Gastrocnemius medialis (tissue), 4 donors: ENCODE measurements at regions not wholly inside any gene's neighbourhood (a gene's known extent, or its start where the extent isn't known, plus 50 kb on each side); places are given as distances from the start of the nearest gene placed in this dataset.

Experiments
- ATAC-seq, 2 donors: fragments of 150-250 bp; one replicate each; pipeline ENCODE4 v1.9.1; 2016
- DNase-seq, 2 donors: peaks; one replicate each; pipeline ENCODE4 v3.0.0-alpha.2; 2019
- H3K27ac ChIP-seq, 4 donors: fragments of 200-600 bp; sonication (generic); 1 replicate in 1 of 4; 2 replicates in 3 of 4; pipeline ENCODE4 v1.5.1; 2016 to 2018; ENCODE audit warnings: mild to moderate bottlenecking in 2 of 4, moderate library complexity in 1 of 4
- H3K27me3 ChIP-seq, 3 donors: fragments of 200-600 bp; sonication (generic) in 2 of 3; 1 replicate in 1 of 3; 2 replicates in 2 of 3; pipeline versions ENCODE4 v1.5.1 to v1.6.0; 2016 to 2019; ENCODE audit warnings: mild to moderate bottlenecking in 1 of 3, moderate library complexity in 1 of 3
- H3K36me3 ChIP-seq, 2 donors: fragments of 200-600 bp; sonication (generic) in 1 of 2; one replicate each; pipeline ENCODE4 v1.5.1; 2017 to 2018
- H3K4me1 ChIP-seq, 2 donors: fragments of 200-600 bp; sonication (generic) in 1 of 2; one replicate each; pipeline ENCODE4 v1.5.1; 2016 to 2017; ENCODE audit warnings: mild to moderate bottlenecking in 2 of 2
- H3K4me3 ChIP-seq, 4 donors: fragments of 200-600 bp; sonication (generic) in 3 of 4; 1 replicate in 1 of 4; 2 replicates in 3 of 4; pipeline ENCODE4 v1.5.1; 2016 to 2019; ENCODE audit warnings: mild to moderate bottlenecking in 2 of 4
- H3K9me3 ChIP-seq, 3 donors: fragments of 200-600 bp; sonication (generic) in 2 of 3; 1 replicate in 1 of 3; 2 replicates in 2 of 3; pipeline ENCODE4 v1.5.1; 2016 to 2019
- POLR2A ChIP-seq, 2 donors: fragments of 450-650 bp; IDR thresholded peaks; one replicate each; pipeline ENCODE4 v1.6.1; 2017; ENCODE audit warnings: antibody characterized with exemption in 2 of 2, mild to moderate bottlenecking in 2 of 2, moderate library complexity in 2 of 2
- in situ Hi-C, 4 donors: fragments of 200-750 bp; cut with MboI; loops; one replicate each; pipeline versions ENCODE4 v1.15.0 to v1.8.0; 2017; ENCODE audit warnings: low sequenced_read_pairs in 4 of 4
- intact Hi-C: fragments of 100-400 bp; cut with DNase I; formaldehyde crosslinking; loops from one replicate; pipeline ENCODE4 v1.15.1; 2023; ENCODE audit warnings: low total_unique reads
- TF ChIP-seq, protein P1 (sequence below), 5 experiments: fragments of 450-650 bp in 3 of 5; fragments of 200-600 bp in 2 of 5; sonication (generic) in 2 of 5; IDR thresholded peaks in 4 of 5; conservative IDR thresholded peaks in 1 of 5; 1 replicate in 4 of 5; 2 replicates in 1 of 5; pipeline ENCODE4 v1.5.1; 2016 to 2019; ENCODE audit warnings: antibody characterized with exemption in 5 of 5, mild to moderate bottlenecking in 3 of 5, moderate library complexity in 3 of 5

DNA sequence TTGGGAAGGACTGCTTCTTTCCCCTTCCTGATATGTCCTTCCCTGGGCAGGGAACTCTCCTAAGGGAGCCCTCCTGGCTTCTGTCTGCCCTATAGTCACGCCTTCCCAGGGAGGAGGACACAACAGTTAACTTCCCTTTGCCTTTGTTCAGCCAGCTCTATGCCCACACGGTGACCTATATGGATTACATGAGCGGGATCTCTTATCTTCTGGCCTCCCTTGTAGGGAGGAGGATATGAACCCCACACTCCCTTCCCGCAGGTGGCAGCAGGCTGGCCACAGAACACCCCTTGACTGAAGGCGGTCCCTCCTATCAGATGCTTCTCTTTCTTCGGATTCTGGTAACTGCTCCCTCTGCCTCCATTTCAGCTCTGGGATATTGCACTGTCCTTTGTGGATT is 135.6 kb upstream of the MAX start:
- Histone ChIP-seq H3K9me3 (no peaks in the 10 kb centered on the region), H3K27me3 (no peaks in the 10 kb centered on the region), H3K4me3 (no peak overlapping the region), H3K4me1 (no peaks in the 10 kb centered on the region), H3K36me3 (no peaks in the 10 kb centered on the region), H3K27ac (no peak overlapping the region)
- DNase-seq (no peak), ATAC-seq (no peak)
- in situ Hi-C loops: no loop called here
- intact Hi-C loops: no loop called here
- TF ChIP-seq POLR2A (IDR thresholded peaks at IDR 0.05): no peak
- TF ChIP-seq, protein P1, sequence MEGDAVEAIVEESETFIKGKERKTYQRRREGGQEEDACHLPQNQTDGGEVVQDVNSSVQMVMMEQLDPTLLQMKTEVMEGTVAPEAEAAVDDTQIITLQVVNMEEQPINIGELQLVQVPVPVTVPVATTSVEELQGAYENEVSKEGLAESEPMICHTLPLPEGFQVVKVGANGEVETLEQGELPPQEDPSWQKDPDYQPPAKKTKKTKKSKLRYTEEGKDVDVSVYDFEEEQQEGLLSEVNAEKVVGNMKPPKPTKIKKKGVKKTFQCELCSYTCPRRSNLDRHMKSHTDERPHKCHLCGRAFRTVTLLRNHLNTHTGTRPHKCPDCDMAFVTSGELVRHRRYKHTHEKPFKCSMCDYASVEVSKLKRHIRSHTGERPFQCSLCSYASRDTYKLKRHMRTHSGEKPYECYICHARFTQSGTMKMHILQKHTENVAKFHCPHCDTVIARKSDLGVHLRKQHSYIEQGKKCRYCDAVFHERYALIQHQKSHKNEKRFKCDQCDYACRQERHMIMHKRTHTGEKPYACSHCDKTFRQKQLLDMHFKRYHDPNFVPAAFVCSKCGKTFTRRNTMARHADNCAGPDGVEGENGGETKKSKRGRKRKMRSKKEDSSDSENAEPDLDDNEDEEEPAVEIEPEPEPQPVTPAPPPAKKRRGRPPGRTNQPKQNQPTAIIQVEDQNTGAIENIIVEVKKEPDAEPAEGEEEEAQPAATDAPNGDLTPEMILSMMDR (IDR thresholded peaks at IDR 0.05 in 4 of 5, conservative IDR thresholded peaks at IDR 0.05 in 1 of 5): no peak

DNA sequence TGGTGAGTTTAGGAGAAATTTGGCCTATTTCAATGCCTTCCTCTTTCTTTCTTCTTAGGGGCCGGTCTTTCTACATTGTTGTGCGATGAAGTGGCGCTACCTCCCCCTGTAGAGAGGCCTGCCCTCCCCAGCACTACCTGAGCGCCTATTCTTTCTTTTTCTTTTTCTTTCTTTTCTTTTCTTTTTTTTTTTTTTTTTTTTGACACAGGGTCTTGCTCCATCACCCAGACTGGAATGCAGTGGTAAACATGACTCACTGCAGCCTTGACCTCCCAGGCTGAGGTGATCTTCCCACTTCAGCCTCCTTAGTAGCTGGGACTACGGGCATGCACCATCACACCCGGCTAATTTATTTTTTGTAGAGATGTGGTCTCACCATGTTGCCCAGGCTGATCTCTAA is 136.1 kb upstream of the MAX start:
- Histone ChIP-seq H3K36me3 (no peaks in the 10 kb centered on the region), H3K9me3 (no peaks in the 10 kb centered on the region), H3K4me1 (no peaks in the 10 kb centered on the region), H3K4me3 (no peak overlapping the region), H3K27ac (no peak overlapping the region), H3K27me3 (no peaks in the 10 kb centered on the region)
- DNase-seq (no peak), ATAC-seq (no peak)
- intact Hi-C loops: no loop called here
- TF ChIP-seq, protein P1 (IDR thresholded peaks at IDR 0.05 in 4 of 5, conservative IDR thresholded peaks at IDR 0.05 in 1 of 5): no peak
- TF ChIP-seq POLR2A (IDR thresholded peaks at IDR 0.05): no peak
- in situ Hi-C loops: no loop called here

DNA sequence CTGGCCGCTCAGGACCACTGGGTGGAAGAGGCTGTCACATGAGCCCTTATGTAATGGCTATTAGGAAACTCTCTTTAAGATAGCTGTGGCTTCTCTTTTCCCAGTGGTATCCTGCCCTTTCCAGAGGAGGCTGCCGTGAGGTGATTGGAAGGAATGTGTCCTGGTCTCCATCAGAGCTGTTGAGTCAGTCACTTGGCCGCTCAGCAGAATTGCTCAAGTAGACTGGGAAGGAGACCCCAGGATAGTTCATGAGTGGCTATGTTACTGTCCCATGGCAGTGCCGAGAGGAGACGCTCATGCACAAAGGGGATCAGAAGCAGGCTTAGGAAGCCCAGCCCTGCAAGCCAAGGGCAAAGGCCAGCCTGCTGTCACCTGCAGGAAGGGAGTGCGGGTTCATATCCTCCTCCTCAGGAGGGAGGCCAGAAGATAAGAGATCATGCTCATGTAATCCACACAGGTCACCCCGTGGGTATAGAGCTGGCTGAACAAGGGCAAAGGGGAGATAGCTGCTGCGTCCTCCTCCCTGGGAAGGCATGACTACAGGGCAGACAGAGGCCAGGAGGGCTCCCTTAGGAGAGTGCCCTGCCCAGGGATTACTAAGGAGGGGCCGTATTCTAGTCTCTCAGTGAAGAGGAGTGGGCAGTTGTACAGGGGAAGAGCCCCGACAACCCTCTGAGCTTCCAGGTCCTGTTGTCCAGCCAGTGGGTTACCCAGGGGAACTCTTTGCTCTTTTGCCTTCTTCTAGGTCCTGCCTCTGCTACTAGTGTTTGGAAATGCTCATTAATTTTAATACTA is 137.0 kb upstream of the MAX start:
- Histone ChIP-seq H3K4me3 (no peak overlapping the region), H3K9me3 (no peaks in the 10 kb centered on the region), H3K27ac (no peak overlapping the region), H3K4me1 (no peaks in the 10 kb centered on the region), H3K36me3 (no peaks in the 10 kb centered on the region), H3K27me3 (no peaks in the 10 kb centered on the region)
- TF ChIP-seq POLR2A (IDR thresholded peaks at IDR 0.05): no peak
- in situ Hi-C loops: no loop called here
- no peak for DNase-seq
- intact Hi-C loops: no loop called here
- no peak for ATAC-seq

DNA sequence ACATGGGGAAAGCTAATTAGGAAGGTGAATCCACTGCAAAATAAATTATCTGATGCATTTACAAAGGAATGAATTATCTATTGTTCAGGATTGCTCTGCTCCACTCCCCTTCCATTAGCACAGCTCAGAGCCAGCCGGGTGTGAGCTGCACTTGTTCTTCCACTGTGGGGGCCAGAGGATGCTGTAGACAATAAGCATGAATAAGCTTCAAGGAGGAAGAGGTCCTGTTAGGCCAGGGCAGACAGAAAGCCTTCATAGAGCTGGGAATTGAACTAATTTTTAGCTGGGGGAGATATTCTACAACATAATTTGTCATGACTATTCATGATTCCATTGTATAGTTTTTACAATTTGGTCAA is 137.6 kb upstream of the MAX start:
- TF ChIP-seq, protein P1 (IDR thresholded peaks at IDR 0.05 in 4 of 5, conservative IDR thresholded peaks at IDR 0.05 in 1 of 5): no peak
- no peak for TF ChIP-seq POLR2A (IDR thresholded peaks at IDR 0.05)
- no peaks in the 10 kb centered on the region for H3K4me1 ChIP-seq
- H3K36me3 ChIP-seq: no peaks in the 10 kb centered on the region
- no peak overlapping the region for H3K27ac ChIP-seq
- intact Hi-C loops (no loop called here), in situ Hi-C loops (no loop called here)
- DNase-seq (no peak), ATAC-seq (no peak)
- no peaks in the 10 kb centered on the region for H3K27me3 ChIP-seq
- H3K9me3 ChIP-seq: no peaks in the 10 kb centered on the region
- no peak overlapping the region for H3K4me3 ChIP-seq

DNA sequence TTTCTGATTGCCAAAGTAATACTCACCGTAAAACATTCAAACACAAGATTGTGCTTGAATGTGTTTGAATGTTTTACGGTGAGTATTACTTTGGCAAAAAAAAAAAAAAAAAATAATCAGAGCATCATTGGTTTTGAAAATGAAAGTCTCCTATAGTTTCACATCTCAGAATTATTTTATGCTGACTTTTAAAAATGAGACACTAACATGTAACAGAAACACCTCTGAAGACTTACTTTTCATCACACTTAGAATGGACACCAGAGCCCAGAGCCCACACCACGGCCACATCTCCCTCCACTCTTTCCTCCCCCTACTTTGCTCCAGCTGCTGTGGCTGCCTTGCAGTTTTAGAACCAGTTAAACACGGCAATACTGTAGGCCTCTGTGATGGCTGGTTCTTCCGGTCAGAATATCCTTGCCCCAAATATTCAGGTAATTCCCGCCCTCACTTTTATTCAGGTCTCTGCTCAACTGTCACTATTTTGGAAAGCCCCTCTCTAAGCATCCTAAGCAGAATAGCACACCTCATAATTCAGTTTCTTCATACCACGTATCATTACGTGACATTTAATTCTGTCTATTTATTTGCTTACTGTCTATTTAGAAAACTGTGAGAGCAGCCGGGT is 138.9 kb upstream of the MAX start:
- in situ Hi-C loops (no loop called here), intact Hi-C loops (no loop called here)
- H3K9me3 ChIP-seq: no peaks in the 10 kb centered on the region
- ATAC-seq (no peak), DNase-seq (no peak)
- TF ChIP-seq, protein P1 (IDR thresholded peaks at IDR 0.05 in 4 of 5, conservative IDR thresholded peaks at IDR 0.05 in 1 of 5): no peak
- no peak for TF ChIP-seq POLR2A (IDR thresholded peaks at IDR 0.05)
- no peak overlapping the region for H3K27ac ChIP-seq
- no peaks in the 10 kb centered on the region for H3K36me3 ChIP-seq
- H3K27me3 ChIP-seq: no peaks in the 10 kb centered on the region
- H3K4me3 ChIP-seq: no peak overlapping the region
- H3K4me1 ChIP-seq: no peaks in the 10 kb centered on the region
